Fibroblast of pulmonary artery (primary cell): ENCODE measurements at regions not wholly inside any gene's neighbourhood (a gene's known extent, or its start where the extent isn't known, plus 50 kb on each side); places are given as distances from the start of the nearest gene placed in this dataset.

Experiments
- DNase-seq: peaks from one replicate; pipeline ENCODE4 v3.0.0-alpha.2; 2010; ENCODE audit warnings: low read depth
- H3K4me3 ChIP-seq: replicated peaks from 2 replicates; pipeline ENCODE4 v1.5.1; 2011; ENCODE audit warnings: low read depth, mild to moderate bottlenecking, control low read depth, low read length, moderate library complexity
- TF ChIP-seq, protein P1 (sequence below): IDR thresholded peaks from 2 replicates; pipeline ENCODE4 v1.5.1; 2011; ENCODE audit warnings: mild to moderate bottlenecking, control low read depth, low read length, inconsistent platforms; ENCODE audit errors: missing control alignments

DNA sequence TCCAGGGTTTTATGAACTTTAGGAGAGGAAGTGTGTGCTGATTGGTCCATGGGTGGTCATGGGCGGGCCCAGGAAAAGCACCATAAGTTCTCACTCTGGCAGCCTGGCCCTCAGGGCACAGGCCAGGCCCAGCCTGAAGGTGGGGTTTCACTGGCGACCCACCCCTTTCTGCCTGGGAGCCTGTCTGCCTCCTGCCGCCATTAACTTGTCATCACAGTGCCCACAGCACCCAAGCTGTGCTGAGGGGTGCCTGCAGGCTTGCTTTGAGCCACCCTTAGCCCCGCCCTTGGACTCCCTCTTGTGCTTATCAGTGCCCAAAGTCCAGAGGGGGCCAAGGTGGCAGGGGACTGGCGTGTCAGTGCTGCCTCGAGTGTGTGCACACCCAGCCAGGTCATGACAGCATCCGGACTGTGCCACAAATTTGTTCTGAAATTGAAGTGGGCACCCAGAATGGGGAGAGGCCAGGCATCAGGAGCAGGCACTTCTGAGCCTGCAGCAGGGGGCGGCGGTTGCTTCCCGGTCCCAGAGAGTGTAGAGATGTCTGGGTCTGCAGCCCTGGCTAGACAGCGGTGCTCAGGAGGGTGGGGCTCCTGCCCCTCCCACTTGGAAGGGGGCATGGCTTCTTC lies 455.6 kb downstream of the TMA16 start:
- no peak for DNase-seq
- no peak overlapping the region for H3K4me3 ChIP-seq
- TF ChIP-seq, protein P1, sequence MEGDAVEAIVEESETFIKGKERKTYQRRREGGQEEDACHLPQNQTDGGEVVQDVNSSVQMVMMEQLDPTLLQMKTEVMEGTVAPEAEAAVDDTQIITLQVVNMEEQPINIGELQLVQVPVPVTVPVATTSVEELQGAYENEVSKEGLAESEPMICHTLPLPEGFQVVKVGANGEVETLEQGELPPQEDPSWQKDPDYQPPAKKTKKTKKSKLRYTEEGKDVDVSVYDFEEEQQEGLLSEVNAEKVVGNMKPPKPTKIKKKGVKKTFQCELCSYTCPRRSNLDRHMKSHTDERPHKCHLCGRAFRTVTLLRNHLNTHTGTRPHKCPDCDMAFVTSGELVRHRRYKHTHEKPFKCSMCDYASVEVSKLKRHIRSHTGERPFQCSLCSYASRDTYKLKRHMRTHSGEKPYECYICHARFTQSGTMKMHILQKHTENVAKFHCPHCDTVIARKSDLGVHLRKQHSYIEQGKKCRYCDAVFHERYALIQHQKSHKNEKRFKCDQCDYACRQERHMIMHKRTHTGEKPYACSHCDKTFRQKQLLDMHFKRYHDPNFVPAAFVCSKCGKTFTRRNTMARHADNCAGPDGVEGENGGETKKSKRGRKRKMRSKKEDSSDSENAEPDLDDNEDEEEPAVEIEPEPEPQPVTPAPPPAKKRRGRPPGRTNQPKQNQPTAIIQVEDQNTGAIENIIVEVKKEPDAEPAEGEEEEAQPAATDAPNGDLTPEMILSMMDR = no peak

DNA sequence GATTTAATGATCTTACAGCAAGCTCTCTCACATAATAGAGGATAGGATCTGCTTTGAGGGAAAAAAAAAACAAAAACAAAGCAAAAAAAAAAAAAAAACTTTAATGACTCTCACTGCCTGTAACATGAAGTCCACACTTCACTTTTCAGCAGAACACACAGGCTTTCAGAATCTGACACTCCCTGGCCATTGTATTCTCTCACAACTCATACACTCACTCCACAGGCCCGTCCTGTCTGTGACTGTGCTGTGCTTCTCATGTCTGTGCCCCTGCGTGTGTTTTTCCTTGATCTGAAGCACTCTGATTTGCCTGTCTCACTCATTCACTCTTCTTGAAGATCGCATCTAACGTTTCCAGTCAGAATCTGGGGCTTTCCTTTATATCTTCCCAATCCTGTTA lies 460.8 kb downstream of the TMA16 start:
- DNase-seq = no peak
- TF ChIP-seq, protein P1 = no peak
- no peak overlapping the region for H3K4me3 ChIP-seq

DNA sequence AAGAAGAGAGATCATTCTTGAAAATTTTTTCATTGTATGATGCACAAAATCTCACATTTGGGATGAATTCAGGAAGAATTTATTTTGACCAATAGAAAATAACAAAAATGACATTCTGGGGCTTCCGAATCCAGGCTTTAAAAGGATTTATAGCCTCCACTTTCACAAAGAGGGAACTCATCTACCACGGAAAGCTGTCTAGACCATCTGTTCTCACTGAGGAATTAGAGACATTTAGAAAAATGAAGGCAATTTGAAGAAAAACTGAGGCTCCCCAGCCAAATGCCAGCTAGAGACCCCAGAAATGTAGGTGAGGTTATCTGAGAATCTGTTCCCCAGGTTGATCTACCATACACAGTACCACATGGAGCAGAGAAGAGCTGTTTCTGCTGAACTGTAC lies 464.3 kb downstream of the TMA16 start:
- TF ChIP-seq, protein P1 = no peak
- no peak overlapping the region for H3K4me3 ChIP-seq
- DNase-seq = no peak

DNA sequence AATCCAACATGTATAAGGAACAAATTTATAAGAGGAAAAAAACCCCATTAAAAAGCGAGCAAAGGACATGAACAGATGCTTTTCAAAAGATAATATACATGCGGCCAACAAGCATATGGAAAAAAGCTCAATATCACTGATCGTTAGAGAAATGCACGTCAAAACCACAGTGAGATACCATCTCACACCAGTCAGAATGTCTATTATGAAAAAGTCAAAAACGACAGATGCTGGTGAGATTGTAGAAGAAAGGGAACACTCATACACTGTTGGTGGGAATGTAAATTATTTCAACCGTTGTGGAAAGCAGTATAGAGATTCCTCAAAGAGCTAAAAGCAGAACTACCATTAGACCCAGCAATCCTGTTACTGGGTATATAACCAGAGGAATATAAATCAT lies 465.4 kb downstream of the TMA16 start:
- no peak for DNase-seq

DNA sequence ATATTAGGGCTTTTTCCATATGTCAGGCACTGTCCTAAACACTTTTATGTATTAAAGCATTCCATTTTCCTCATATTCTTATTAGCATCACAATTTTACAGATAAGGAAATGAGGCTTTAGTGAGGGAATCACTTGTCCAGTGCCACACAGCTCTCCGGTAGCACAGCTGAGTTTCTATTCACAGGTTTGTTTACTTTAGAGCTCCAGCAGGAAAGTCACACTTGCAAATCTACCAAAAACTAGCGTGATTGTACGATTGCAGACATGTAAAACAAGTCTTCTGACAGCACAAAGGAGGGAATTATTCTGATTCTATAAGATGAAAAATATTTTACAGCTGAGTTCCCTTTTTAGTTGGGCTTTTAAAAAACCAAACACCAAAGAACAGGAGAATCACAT lies 472.1 kb downstream of the TMA16 start:
- no peak for DNase-seq
- TF ChIP-seq, protein P1 = no peak

More for the DNA sequence above, 465.4 kb downstream of the TMA16 start:
- TF ChIP-seq, protein P1 = no peak
- no peak overlapping the region for H3K4me3 ChIP-seq

DNA sequence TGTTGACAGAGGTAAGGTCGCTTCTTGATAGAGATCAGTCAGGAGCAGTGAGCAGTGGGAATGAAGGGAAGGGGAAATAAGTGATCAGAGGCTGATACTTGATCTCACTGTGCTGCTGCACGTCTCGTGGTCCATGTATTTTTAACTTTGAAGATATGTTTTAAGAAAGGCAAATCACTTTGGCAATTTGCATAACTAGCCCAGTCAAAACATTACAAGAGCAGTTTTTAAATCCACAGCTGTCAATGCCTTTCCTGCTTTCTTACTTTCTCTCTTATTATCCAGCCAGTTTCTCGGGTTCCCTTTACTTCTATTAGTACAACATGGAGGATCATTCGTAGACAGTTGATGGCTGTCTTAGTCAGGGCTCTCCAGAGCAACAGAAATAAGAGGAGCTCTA lies 472.8 kb downstream of the TMA16 start:
- no peak for DNase-seq
- no peak overlapping the region for H3K4me3 ChIP-seq
- TF ChIP-seq, protein P1 = no peak

More for the DNA sequence above, 472.1 kb downstream of the TMA16 start:
- H3K4me3 ChIP-seq = no peak overlapping the region

DNA sequence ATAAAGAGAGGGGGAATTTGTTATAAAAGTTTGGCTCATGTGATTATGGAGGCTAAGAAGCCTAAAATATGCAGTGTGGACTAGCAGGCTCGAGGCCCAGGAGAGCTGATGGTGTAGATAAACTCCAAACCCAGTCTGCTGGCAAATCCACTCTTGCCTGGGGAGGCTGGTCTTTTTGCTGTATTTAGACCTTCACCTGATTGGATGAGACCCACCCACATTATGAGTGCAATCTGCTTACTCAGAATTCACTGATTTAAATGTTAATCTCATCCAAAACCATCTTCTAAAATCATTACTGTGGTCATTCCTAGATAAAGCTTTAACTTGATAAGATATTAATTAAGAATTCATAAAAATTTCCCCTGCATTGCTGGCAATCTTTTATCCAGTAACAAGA lies 473.2 kb downstream of the TMA16 start:
- H3K4me3 ChIP-seq = no peak overlapping the region
- TF ChIP-seq, protein P1 = no peak
- DNase-seq = no peak
